GM12873 (cell line): ENCODE measurements at regions not wholly inside any gene's neighbourhood (a gene's known extent, or its start where the extent isn't known, plus 50 kb on each side); places are given as distances from the start of the nearest gene placed in this dataset.

ENCODE experiments used
- CTCF ChIP-seq: IDR thresholded peaks from 2 replicates; pipeline ENCODE4 v1.5.1; 2012; ENCODE audit warnings: low read depth, mild to moderate bottlenecking, moderate library complexity, low read length, control low read depth; ENCODE audit not compliant: insufficient read depth; ENCODE audit errors: missing control alignments

DNA sequence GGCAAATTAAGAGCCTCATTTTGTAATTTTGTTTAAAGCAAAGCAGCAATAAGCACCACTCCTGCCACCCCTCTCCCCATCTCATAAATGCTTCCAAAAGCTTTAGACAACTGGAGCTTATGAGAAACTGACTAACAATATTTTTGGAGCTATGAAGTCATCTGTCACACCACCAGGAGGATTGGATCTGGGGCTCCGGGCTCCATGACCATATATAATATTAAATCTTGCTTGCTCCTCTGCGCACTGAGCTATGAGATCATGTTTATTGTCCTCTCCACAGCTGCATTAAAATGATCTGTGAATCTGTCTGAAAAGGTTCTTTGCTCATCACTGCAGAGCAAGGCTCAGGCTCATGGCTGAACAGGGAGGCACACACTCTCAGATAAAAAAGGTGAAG is 323.7 kb downstream of the ZNF621 start:
- TF ChIP-seq CTCF: no peak

GRCh38 chr3:40850861-40851260 is 326.1 kb downstream of the ZNF621 start:
- TF ChIP-seq CTCF: no peak

DNA sequence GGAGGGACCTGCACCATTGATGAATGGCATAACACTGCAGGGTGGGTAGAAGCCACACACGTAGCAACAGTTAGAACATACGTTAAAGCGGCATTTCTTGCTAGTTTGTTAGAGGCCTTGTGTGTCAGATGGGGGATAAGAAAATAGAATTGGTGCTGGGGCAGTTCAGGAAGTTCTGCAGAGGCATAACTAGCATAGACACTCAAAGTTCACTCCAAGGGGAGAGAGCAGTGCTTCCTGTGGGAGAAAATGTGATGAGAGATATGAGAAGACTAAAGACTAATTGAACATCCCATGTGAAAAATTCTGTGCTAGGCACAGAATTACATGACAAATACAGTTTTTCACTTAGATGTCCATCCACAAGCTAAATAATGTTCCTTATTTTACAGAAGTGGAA is 327.1 kb downstream of the ZNF621 start:
- TF ChIP-seq CTCF: no peak

GRCh38 chr3:40852712-40853111 is 328.0 kb downstream of the ZNF621 start:
- TF ChIP-seq CTCF: no peak

GRCh38 chr3:40853474-40853873 is 328.7 kb downstream of the ZNF621 start:
- no peak for TF ChIP-seq CTCF

GRCh38 chr3:40855871-40856270 is 331.1 kb downstream of the ZNF621 start:
- no peak for TF ChIP-seq CTCF

GRCh38 chr3:40858364-40859115 is 333.8 kb downstream of the ZNF621 start:
- no peak for TF ChIP-seq CTCF
